Mammary epithelial cell (primary cell): ENCODE measurements at regions not wholly inside any gene's neighbourhood (a gene's known extent, or its start where the extent isn't known, plus 50 kb on each side); places are given as distances from the start of the nearest gene placed in this dataset.

ENCODE experiments used
- EZH2 ChIP-seq: IDR thresholded peaks from 2 replicates; pipeline ENCODE4 v1.6.1; 2012; ENCODE audit warnings: low read length, inconsistent platforms, borderline replicate concordance
- TF ChIP-seq, protein P1 (sequence below), 2 donors: IDR thresholded peaks in 1 of 2; conservative IDR thresholded peaks in 1 of 2; 2 replicates each; pipeline ENCODE4 v1.5.1; 2011 to 2012; ENCODE audit warnings: inconsistent platforms in 2 of 2, low read length in 2 of 2, mild to moderate bottlenecking in 2 of 2, control low read depth in 1 of 2, low read depth in 1 of 2; ENCODE audit not compliant: insufficient read depth in 1 of 2; ENCODE audit errors: extremely low read depth in 1 of 2

GRCh38 chr11:110979696-110980095 lies 265.8 kb upstream of the POU2AF2 start:
- TF ChIP-seq, protein P1, sequence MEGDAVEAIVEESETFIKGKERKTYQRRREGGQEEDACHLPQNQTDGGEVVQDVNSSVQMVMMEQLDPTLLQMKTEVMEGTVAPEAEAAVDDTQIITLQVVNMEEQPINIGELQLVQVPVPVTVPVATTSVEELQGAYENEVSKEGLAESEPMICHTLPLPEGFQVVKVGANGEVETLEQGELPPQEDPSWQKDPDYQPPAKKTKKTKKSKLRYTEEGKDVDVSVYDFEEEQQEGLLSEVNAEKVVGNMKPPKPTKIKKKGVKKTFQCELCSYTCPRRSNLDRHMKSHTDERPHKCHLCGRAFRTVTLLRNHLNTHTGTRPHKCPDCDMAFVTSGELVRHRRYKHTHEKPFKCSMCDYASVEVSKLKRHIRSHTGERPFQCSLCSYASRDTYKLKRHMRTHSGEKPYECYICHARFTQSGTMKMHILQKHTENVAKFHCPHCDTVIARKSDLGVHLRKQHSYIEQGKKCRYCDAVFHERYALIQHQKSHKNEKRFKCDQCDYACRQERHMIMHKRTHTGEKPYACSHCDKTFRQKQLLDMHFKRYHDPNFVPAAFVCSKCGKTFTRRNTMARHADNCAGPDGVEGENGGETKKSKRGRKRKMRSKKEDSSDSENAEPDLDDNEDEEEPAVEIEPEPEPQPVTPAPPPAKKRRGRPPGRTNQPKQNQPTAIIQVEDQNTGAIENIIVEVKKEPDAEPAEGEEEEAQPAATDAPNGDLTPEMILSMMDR (conservative IDR thresholded peaks at IDR 0.05 in 1 of 2, IDR thresholded peaks at IDR 0.05 in 1 of 2; ENCODE audit: extremely low read depth in 1 of 2, insufficient read depth in 1 of 2, low read depth in 1 of 2, low read length in 2 of 2): no peak
- TF ChIP-seq EZH2: no peak
